ENCODE measurements at regions not wholly inside any gene's neighbourhood (a gene's known extent, or its start where the extent isn't known, plus 50 kb on each side); places are given as distances from the start of the nearest gene placed in this dataset.

GRCh38 chr11:22476589-22476988 is 138.4 kb downstream of the SLC17A6 start:
- RAD21 ChIA-PET (ENCODE audit: unreplicated experiment), result no interaction called here
- Histone ChIP-seq H3K4me3 (no peak overlapping the region), H3K27me3 (replicated peaks in 1 of 2; ENCODE audit: control insufficient read depth in 2 of 2, insufficient read depth in 2 of 2, low read length in 1 of 2) (no peaks in the 10 kb centered on the region), H3K36me3 (ENCODE audit: control insufficient read depth in 2 of 2, insufficient read depth in 2 of 2, low read length in 1 of 2) (no peaks in the 10 kb centered on the region), H3K4me1 (ENCODE audit: control insufficient read depth, insufficient read depth, low read length) (no peaks in the 10 kb centered on the region), H2AFZ (ENCODE audit: control insufficient read depth, low read depth, low read length) (no peak overlapping the region), H3K9me3 (replicated peaks; ENCODE audit: control insufficient read depth, insufficient read depth, low read length) (no peaks in the 10 kb centered on the region), H3K4me2 (ENCODE audit: control insufficient read depth, insufficient read depth) (no peak overlapping the region), H4K20me1 (ENCODE audit: control insufficient read depth, insufficient read depth) (no peaks in the 10 kb centered on the region), H3K27ac (ENCODE audit: control insufficient read depth, insufficient read depth) (no peak overlapping the region), H3K9ac (ENCODE audit: control insufficient read depth, insufficient read depth, low read length) (no peak overlapping the region), H3K79me2 (ENCODE audit: control insufficient read depth, insufficient read depth, low read length) (no peaks in the 10 kb centered on the region)
- POLR2A ChIA-PET, result no interaction called here
- 13% methylated on average over 3 of the region's 3 CpGs for WGBS (ENCODE audit: insufficient coverage, insufficient replicate concordance, low lambda C conversion rate, missing lambda C conversion rate)
- no peak for TF ChIP-seq NR2F1 (conservative IDR thresholded peaks at IDR 0.05)
- peak; percentile 39; the same call in 1 of the 2 replicates for TF ChIP-seq RAD51 (IDR thresholded peaks at IDR 0.05)
- DNase-seq (ENCODE audit: low read depth, low spot score), result no peak
- BruUV-seq (replicated peaks), result no TSS peak
- in situ Hi-C loops (cut with MboI), result no loop called here
- intact Hi-C loops (cut with micrococcal nuclease; ENCODE audit: unreplicated experiment), result no loop called here
- SMC1A ChIA-PET (ENCODE audit: uncharacterized antibody, unreplicated experiment), result no interaction called here
- no peak for ATAC-seq
- CTCF ChIA-PET, result no interaction called here
- no peak for FAIRE-seq

GRCh38 chr11:22474616-22475015 is 136.4 kb downstream of the SLC17A6 start:
- no peaks in the 10 kb centered on the region for H4K20me1 ChIP-seq (ENCODE audit: control insufficient read depth, insufficient read depth)
- TF ChIP-seq SMAD1 (IDR thresholded peaks at IDR 0.05; ENCODE audit: low read depth, partially characterized antibody) (no peak), SKIL (IDR thresholded peaks at IDR 0.05; ENCODE audit: low read depth, poor library complexity, severe bottlenecking) (no peak), ELK1 (IDR thresholded peaks at IDR 0.05; ENCODE audit: low read depth, low read length) (no peak), NKRF (conservative IDR thresholded peaks at IDR 0.05) (no peak), NR2C1 (IDR thresholded peaks at IDR 0.05) (no peak), YBX1 (IDR thresholded peaks at IDR 0.05) (no peak)
- CTCF ChIA-PET, result no interaction called here
- RAD21 ChIA-PET (ENCODE audit: unreplicated experiment), result no interaction called here
- no TSS peak for BruUV-seq (replicated peaks)
- POLR2A ChIA-PET, result no interaction called here
- no peak overlapping the region for H2AFZ ChIP-seq (ENCODE audit: control insufficient read depth, low read depth, low read length)
- no peak overlapping the region for H3K27ac ChIP-seq (ENCODE audit: control insufficient read depth, insufficient read depth)
- no peaks in the 10 kb centered on the region for H3K27me3 ChIP-seq (replicated peaks in 1 of 2; ENCODE audit: control insufficient read depth in 2 of 2, insufficient read depth in 2 of 2, low read length in 1 of 2)
- in situ Hi-C loops (cut with MboI), result no loop called here
- H3K4me3 ChIP-seq, result no peak overlapping the region
- intact Hi-C loops (cut with micrococcal nuclease; ENCODE audit: unreplicated experiment), result no loop called here
- ATAC-seq (no peak), DNase-seq (ENCODE audit: low read depth, low spot score) (no peak), FAIRE-seq (no peak)
- SMC1A ChIA-PET (ENCODE audit: uncharacterized antibody, unreplicated experiment), result interaction anchor here (0.6 to 0.8 kb wide), 2 partner anchors 95 to 692 kb away, joined by 3 to 4 read pairs; no protein-coding TSS in a partner anchor
- no peaks in the 10 kb centered on the region for H3K4me1 ChIP-seq (ENCODE audit: control insufficient read depth, insufficient read depth, low read length)
- no peaks in the 10 kb centered on the region for H3K79me2 ChIP-seq (ENCODE audit: control insufficient read depth, insufficient read depth, low read length)
- no peaks in the 10 kb centered on the region for H3K36me3 ChIP-seq (ENCODE audit: control insufficient read depth in 2 of 2, insufficient read depth in 2 of 2, low read length in 1 of 2)
- H3K4me2 ChIP-seq (ENCODE audit: control insufficient read depth, insufficient read depth), result no peak overlapping the region
- H3K9me3 ChIP-seq (replicated peaks; ENCODE audit: control insufficient read depth, insufficient read depth, low read length), result no peaks in the 10 kb centered on the region
- 10% methylated on average over 4 of the region's 4 CpGs for WGBS (ENCODE audit: insufficient coverage, insufficient replicate concordance, low lambda C conversion rate, missing lambda C conversion rate)
- no peak overlapping the region for H3K9ac ChIP-seq (ENCODE audit: control insufficient read depth, insufficient read depth, low read length)
